ENCODE measurements at regions not wholly inside any gene's neighbourhood (a gene's known extent, or its start where the extent isn't known, plus 50 kb on each side); places are given as distances from the start of the nearest gene placed in this dataset.

GRCh38 chr5:125180231-125180829, 433.9 kb upstream of the ZNF608 start:
- TF ChIP-seq CTCF (conservative IDR thresholded peaks at IDR 0.05; ENCODE audit: low read length) (no peak), EZH2phosphoT487 (IDR thresholded peaks at IDR 0.05; ENCODE audit: borderline replicate concordance, low read depth, low read length) (no peak)
